Hematopoietic multipotent progenitor cell treated with erythropoietin and hydrocortisone succinate and interleukin-3 and kit ligand, for 6 days (in vitro differentiated cells): ENCODE measurements at regions not wholly inside any gene's neighbourhood (a gene's known extent, or its start where the extent isn't known, plus 50 kb on each side); places are given as distances from the start of the nearest gene placed in this dataset.

Source experiments
- DNase-seq: peaks from one replicate; pipeline ENCODE4 v3.0.0-alpha.2; 2015

- DNase-seq = no peak
Observed at GRCh38 chr14:61191733-61192132, 89.4 kb downstream of the TMEM30B start.

DNA sequence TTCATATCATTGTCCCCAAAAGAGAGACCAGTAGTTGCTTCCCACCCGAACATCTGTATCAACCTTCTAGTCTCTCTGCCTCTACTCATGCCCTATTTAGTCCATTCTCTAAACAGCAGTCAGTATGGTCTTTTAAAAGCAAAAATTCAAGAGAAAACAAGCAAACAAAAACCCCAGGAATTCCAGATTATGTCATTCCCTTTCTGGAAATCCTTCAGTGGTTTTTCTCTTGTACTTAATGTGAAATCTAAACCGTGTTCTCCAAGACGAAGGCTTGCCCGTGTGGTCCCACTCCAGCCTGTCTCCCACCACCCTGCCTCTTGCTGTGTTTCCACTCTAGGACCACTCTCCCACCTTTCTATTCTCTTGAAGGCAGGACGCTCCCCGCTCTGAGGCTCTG, 90.8 kb downstream of the TMEM30B start:
- DNase-seq = no peak

DNA sequence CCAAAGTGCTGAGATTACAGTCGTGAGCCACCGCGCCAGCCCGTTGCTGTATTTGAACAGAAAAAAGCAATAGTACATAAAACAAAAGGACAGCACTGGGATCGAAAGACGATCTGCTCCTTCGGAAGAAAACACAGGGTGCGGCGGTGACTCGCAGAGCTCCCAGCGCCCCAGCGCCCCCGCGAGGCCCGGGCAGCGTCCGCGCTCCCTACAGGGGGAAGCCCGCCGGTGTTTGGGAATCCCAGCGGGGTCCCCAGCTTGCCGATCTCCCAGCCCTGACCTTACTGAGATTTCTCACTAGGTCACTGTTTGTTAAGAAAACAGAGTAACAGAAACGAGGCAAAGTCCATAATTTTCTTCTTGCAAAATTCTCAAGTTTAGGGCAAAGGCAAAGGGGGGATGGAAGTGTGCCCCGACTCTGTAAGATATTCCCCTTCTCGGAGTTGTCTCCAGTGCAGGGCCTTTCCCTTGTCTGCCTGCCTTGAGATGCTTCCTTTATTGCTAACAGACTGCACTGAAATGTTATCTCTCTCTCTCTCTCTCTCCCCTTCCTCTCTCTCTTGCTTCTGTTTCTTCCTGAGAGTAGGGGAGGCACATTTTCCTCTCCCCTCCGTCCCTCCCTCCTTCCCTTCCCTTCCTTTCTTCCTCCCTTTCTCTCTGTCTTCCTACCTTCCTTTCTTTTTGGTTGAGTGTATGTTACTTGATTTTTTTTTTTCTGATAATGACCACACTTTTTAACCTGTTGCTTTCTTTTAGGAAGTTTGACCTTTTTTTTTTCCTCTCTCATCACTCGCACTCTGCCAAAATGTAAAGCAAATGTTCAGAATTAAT, 91.9 kb downstream of the TMEM30B start:
- peak; percentile 9 for DNase-seq

DNA sequence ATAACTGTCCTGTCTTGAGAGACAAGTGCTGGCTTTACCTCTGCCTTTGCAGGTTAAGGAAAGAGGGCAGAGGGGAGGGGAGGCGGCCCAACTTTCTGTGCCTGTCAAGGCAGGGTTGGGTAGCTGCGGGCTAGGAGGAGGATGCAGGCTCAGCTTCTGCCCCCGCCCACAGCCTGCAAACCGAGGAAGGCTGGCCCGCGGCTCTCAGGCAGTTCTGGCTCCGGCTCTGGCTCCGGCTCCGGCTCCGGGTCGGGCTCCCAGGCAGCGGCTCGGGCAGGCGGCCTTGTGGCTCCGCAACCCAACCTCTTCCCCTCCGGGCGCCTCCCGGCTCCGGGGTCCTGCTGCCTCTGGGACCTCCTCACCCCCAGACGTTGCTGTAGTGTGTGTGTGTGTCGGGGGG, 92.9 kb downstream of the TMEM30B start:
- DNase-seq = no peak

- DNase-seq = no peak
Observed at GRCh38 chr14:61187196-61187905, 93.8 kb downstream of the TMEM30B start.

- DNase-seq = no peak
Observed at GRCh38 chr14:61186341-61187195, 94.6 kb downstream of the TMEM30B start.

GRCh38 chr14:61185534-61185933, 95.6 kb downstream of the TMEM30B start:
- DNase-seq = no peak

GRCh38 chr14:61184112-61184511, 97.0 kb downstream of the TMEM30B start:
- DNase-seq = no peak

GRCh38 chr14:61183196-61183885, 97.8 kb downstream of the TMEM30B start:
- peak; percentile 5 for DNase-seq

DNA sequence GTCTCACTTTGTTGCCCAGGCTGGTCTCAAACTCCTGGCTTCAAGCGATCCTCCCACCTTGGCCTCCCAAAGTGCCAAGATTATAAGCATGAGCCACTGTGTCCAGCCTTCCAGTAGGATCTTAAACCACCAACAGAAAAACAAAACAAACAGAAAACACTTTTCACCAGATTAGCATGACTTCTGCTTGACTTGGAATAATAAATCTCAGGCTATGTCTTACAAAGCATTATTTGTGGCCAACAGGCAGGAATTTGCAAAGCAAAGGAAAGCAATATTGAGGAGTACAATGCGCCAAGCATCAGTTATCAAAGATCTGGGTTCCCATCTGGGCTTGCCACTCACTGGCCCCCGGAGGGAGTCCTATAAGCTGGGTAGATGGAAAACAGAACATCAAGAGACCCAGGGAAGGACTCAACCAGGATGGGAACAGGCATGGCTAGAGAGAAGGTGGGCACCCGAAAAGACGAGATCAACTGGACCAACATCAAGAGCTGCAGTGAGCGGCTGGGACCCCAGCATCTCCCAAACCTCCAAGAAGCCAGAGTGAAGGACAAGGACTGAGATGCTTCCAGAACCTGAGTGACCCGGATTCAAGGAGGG, 101.2 kb downstream of the TMEM30B start:
- DNase-seq = no peak

DNA sequence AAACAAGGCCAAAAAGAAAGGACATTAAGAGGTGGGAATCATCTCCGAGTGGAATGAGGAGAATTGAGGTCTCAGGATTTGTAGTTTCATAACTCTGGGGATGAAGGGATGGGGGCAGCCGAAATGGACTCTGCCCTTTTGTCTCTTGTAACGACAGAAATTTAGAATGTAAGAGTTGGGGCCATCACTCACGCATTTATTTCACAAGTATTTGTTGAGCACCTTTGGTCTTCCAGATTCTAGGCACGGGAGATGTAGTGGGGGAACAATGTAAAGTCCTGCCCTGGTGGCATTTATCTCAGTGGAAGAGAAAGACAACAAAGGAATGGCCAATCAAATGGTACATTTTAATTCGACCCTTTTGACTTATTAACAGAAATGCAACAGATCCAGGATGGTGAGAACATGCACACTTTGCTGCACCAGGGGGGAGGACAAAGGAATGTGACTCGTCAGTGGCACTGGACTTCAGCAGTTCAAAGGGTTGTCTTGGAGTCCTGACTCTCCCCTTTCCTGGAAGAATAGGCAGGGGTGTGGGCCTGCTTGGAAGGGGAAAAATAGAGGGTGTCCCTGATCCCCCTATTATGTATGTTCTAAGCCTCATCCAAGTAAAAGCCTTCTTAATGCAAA, 102.0 kb downstream of the TMEM30B start:
- no peak for DNase-seq

DNA sequence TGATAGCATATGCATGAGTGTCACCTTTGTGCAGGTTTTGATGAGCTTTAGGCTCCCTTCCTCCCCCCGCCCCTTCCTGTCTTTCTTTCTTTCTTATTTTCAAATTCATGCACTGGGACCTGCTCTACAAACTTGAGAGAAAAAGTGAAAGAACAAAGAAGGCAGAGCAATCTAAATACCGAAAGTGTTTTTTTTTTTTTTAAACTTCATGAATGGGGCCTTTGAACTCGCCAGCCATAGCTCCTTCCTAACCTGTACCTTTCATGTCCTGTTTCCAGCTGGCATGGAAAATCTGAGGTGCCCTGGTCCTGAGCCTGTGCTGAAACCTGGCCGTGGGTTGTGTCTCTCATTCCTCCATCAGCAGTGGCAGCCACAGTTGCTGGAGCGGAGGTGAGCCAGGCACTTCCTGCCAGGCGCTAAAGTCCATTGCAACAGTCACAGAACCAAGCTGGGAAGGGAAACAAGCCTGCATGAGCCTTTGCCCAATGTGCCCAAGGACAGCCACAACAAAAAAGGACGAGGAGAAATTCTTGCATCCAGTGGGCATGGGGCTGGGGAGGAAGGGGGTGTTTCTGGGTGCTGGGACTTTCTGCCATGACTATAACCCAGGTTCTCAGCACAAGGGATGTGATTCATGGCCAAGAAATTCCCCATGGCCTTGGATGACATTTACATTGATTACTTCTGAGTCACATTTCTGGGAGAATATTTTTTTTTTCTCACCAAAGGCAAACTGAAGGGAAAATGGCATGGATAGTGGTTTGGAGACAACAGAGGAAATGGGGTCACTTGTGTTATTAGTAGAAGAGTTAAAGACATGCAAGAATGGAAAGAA, 102.7 kb downstream of the TMEM30B start:
- DNase-seq = no peak

GRCh38 chr14:61177279-61178225, 103.6 kb downstream of the TMEM30B start:
- no peak for DNase-seq

DNA sequence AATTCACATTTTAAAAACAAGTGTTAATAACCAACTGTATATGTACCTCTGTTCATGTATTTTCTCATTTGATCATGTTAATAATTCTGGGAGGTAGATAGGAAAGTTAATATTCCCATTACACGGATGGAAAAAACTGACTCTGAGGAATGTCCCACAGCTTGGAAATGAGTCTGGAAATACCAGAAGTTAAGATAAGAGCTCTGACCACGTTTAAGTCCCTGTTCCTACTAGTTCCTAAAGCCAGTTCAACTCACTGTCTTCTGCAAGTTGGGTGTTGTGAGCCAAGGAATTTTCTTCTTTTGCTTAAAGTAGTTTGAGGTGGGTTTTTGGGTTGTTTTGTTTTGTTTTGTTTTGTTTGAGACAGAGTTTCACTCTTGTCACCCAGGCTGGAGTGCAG, 104.5 kb downstream of the TMEM30B start:
- DNase-seq = no peak

DNA sequence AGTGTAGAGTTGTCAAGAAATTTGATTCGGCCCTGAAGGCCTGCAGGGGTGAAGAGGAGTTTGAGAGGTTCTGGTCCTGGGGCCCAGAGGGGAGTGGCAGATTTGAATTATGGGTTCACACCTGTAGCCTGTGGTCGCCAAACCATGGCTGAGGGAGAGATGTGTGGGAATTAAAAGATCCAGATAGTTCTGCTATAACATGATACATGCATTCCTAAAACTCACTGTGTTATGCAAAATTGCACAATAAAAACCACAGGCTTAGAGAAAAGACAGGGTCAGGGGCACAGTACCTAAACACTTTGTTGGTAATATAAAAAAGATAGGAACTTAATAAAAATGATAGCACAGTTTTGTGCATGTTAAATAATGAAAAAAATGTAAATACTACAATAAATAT, 106.2 kb downstream of the TMEM30B start:
- no peak for DNase-seq

DNA sequence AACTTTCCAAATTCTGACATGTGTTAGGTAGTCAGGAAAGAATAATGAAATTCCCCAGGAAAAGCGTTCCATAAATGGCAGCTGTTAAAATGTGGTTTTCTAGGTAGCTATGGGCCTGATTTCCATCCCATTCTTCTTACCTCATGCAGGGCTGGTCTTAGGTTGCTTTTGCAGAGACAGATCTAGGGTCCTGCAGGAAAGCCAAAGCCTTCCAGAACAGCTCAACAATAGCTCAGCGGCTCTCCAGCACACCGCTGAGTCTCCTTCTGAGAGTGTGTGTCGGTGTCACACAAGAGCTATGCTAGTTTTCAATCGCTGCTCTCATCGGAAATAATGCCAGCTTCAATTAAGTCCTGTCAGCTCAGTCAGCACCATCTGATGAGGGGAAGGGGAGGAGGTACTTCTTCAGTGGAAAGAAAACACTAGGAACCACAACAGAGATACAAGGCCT, 106.7 kb downstream of the TMEM30B start:
- DNase-seq = no peak

DNA sequence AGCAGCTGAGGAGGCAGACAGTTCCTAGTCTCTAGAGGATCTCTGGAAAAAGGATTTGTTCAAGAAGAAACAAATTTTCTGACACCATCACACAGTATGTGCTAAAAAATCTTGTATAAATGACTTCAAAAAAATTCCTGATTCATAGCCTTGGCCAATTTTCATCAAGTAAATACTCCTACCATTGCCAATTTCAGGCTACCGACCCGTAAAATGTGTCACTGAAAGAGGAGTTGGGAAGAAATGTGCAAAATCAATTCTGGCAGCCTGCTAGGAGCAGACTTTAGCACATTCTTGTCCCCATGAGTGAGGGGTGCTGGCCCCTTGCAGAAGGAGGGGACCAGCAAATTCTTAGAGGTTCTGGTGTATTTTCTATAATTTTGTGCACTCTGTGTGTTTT, 109.4 kb downstream of the TMEM30B start:
- no peak for DNase-seq

DNA sequence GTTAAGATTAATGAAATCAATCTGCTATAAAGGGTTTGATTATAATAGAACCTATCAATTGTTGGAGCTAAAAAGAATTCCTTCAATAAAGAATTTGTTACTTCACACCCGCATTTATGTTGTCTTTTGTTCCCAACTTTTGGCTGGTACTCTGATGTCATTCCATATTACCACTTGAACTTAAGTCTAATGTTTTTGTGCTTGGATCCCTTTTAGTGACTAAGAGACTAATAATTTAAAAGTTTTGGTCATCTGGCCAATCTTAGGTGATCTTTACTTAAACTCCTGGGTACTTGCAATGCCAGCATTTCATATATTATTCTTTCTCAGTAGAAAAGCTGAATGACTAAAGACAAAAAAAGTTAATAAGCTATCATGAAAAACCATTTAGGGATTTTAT, 113.0 kb downstream of the TMEM30B start:
- DNase-seq = no peak

GRCh38 chr14:61167642-61168041, 113.5 kb downstream of the TMEM30B start:
- DNase-seq = no peak

DNA sequence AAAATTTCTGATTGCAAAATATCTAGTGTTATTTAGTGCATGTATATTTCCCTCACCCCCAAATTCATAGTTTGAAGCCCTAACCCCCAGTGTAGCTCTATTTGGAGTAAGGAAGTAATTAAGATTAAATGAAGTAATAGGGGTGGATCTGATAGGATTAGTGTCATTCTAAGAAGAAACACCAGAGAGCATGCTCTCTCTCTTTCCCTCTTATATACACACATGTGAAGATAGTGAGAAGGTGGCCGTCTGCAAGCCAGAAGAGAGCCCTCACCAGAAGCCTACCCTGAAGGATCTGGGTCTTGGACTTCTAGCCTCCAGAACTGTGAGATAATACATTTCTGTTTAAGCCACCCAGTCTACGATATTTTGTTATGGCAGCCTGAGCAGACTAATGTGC, 120.3 kb downstream of the TMEM30B start:
- DNase-seq = no peak
